Activated T-helper 17 cell treated with anti-CD3 and anti-CD28 coated beads, Interleukin-2, amount 50 U/mL, for 72 hours (primary cell): ENCODE measurements at regions not wholly inside any gene's neighbourhood (a gene's known extent, or its start where the extent isn't known, plus 50 kb on each side); places are given as distances from the start of the nearest gene placed in this dataset.

Experiments used
- ATAC-seq: fragments of 150-1000 bp; cut with Tn5 transposase; replicated peaks from 2 replicates; pipeline ENCODE4 v1.10.0; 2021; ENCODE audit warnings: mild to moderate bottlenecking, moderate library complexity
- H3K27ac Mint-ChIP-seq: one replicate; pipeline ENCODE4 v1.8.0; 2022; ENCODE audit warnings: mixed read lengths
- H3K27me3 Mint-ChIP-seq: one replicate; pipeline ENCODE4 v1.8.0; 2022; ENCODE audit warnings: mixed read lengths
- H3K36me3 Mint-ChIP-seq: one replicate; pipeline ENCODE4 v1.8.0; 2022; ENCODE audit warnings: low read depth, mild to moderate bottlenecking, mixed read lengths
- H3K4me1 Mint-ChIP-seq: one replicate; pipeline ENCODE4 v1.8.0; 2022; ENCODE audit warnings: mixed read lengths
- H3K4me3 Mint-ChIP-seq: one replicate; pipeline ENCODE4 v1.8.0; 2022; ENCODE audit warnings: mild to moderate bottlenecking, mixed read lengths
- H3K9me3 Mint-ChIP-seq: one replicate; pipeline ENCODE4 v1.8.0; 2022; ENCODE audit warnings: mixed read lengths

- H3K4me3 Mint-ChIP-seq: no peak overlapping the region
- ATAC-seq: no peak
- no peaks in the 10 kb centered on the region for H3K36me3 Mint-ChIP-seq
- H3K27ac Mint-ChIP-seq: no peak overlapping the region
- H3K27me3 Mint-ChIP-seq: peaks cover 23% of the 10 kb centered on the region
- H3K9me3 Mint-ChIP-seq: no peaks in the 10 kb centered on the region
- H3K4me1 Mint-ChIP-seq: no peaks in the 10 kb centered on the region
These were observed 214.5 kb downstream of the IRS1 start for GRCh38 chr2:226585130-226585561.

- peaks cover 23% of the 10 kb centered on the region for H3K27me3 Mint-ChIP-seq
- H3K36me3 Mint-ChIP-seq: no peaks in the 10 kb centered on the region
- H3K4me3 Mint-ChIP-seq: no peak overlapping the region
- H3K9me3 Mint-ChIP-seq: no peaks in the 10 kb centered on the region
- no peak overlapping the region for H3K27ac Mint-ChIP-seq
- no peaks in the 10 kb centered on the region for H3K4me1 Mint-ChIP-seq
- no peak for ATAC-seq
These were observed 215.0 kb downstream of the IRS1 start for GRCh38 chr2:226584518-226585055.

- H3K4me3 Mint-ChIP-seq: no peak overlapping the region
- H3K36me3 Mint-ChIP-seq: no peaks in the 10 kb centered on the region
- no peak overlapping the region for H3K27ac Mint-ChIP-seq
- ATAC-seq: no peak
- peaks cover 23% of the 10 kb centered on the region for H3K27me3 Mint-ChIP-seq
- H3K9me3 Mint-ChIP-seq: no peaks in the 10 kb centered on the region
- no peaks in the 10 kb centered on the region for H3K4me1 Mint-ChIP-seq
These were observed 215.9 kb downstream of the IRS1 start for GRCh38 chr2:226583715-226584114.

GRCh38 chr2:226581661-226582060 is 218.0 kb downstream of the IRS1 start:
- no peaks in the 10 kb centered on the region for H3K36me3 Mint-ChIP-seq
- peaks cover 23% of the 10 kb centered on the region for H3K27me3 Mint-ChIP-seq
- H3K4me3 Mint-ChIP-seq: no peak overlapping the region
- H3K9me3 Mint-ChIP-seq: no peaks in the 10 kb centered on the region
- no peak overlapping the region for H3K27ac Mint-ChIP-seq
- ATAC-seq: no peak
- no peaks in the 10 kb centered on the region for H3K4me1 Mint-ChIP-seq

GRCh38 chr2:226581004-226581403 is 218.6 kb downstream of the IRS1 start:
- ATAC-seq: no peak
- Mint-ChIP-seq H3K27ac (no peak overlapping the region), H3K9me3 (no peaks in the 10 kb centered on the region), H3K27me3 (peaks cover 23% of the 10 kb centered on the region), H3K4me3 (no peak overlapping the region), H3K4me1 (no peaks in the 10 kb centered on the region), H3K36me3 (no peaks in the 10 kb centered on the region)

GRCh38 chr2:226580403-226580802 is 219.2 kb downstream of the IRS1 start:
- no peak for ATAC-seq
- H3K4me1 Mint-ChIP-seq: no peaks in the 10 kb centered on the region
- no peak overlapping the region for H3K27ac Mint-ChIP-seq
- H3K36me3 Mint-ChIP-seq: no peaks in the 10 kb centered on the region
- peaks cover 23% of the 10 kb centered on the region for H3K27me3 Mint-ChIP-seq
- no peak overlapping the region for H3K4me3 Mint-ChIP-seq
- no peaks in the 10 kb centered on the region for H3K9me3 Mint-ChIP-seq

- Mint-ChIP-seq H3K4me1 (no peaks in the 10 kb centered on the region), H3K27me3 (peaks cover 20% of the 10 kb centered on the region), H3K27ac (no peak overlapping the region), H3K36me3 (no peaks in the 10 kb centered on the region), H3K4me3 (no peak overlapping the region), H3K9me3 (no peaks in the 10 kb centered on the region)
- peak; percentile 39 for ATAC-seq
These were observed 220.1 kb downstream of the IRS1 start for GRCh38 chr2:226579519-226579918.

- ATAC-seq: no peak
- Mint-ChIP-seq H3K9me3 (no peaks in the 10 kb centered on the region), H3K4me1 (no peaks in the 10 kb centered on the region), H3K27me3 (peaks cover 20% of the 10 kb centered on the region), H3K4me3 (no peak overlapping the region), H3K36me3 (no peaks in the 10 kb centered on the region), H3K27ac (no peak overlapping the region)
These were observed 220.7 kb downstream of the IRS1 start for GRCh38 chr2:226578879-226579278.

- H3K27me3 Mint-ChIP-seq: peaks cover 18% of the 10 kb centered on the region
- H3K9me3 Mint-ChIP-seq: no peaks in the 10 kb centered on the region
- H3K36me3 Mint-ChIP-seq: no peaks in the 10 kb centered on the region
- no peak overlapping the region for H3K4me3 Mint-ChIP-seq
- ATAC-seq: peak; percentile 28
- no peaks in the 10 kb centered on the region for H3K4me1 Mint-ChIP-seq
- no peak overlapping the region for H3K27ac Mint-ChIP-seq
These were observed 221.2 kb downstream of the IRS1 start for GRCh38 chr2:226578373-226578772.

- no peaks in the 10 kb centered on the region for H3K4me1 Mint-ChIP-seq
- H3K4me3 Mint-ChIP-seq: no peak overlapping the region
- peak; percentile 34 for ATAC-seq
These were observed 223.7 kb downstream of the IRS1 start for GRCh38 chr2:226575928-226576327.

GRCh38 chr2:226573158-226573557 is 226.5 kb downstream of the IRS1 start:
- H3K36me3 Mint-ChIP-seq: no peaks in the 10 kb centered on the region
- H3K27ac Mint-ChIP-seq: no peak overlapping the region
- H3K27me3 Mint-ChIP-seq: no peaks in the 10 kb centered on the region
- no peak overlapping the region for H3K4me3 Mint-ChIP-seq
- no peaks in the 10 kb centered on the region for H3K4me1 Mint-ChIP-seq
- no peak for ATAC-seq
- H3K9me3 Mint-ChIP-seq: no peaks in the 10 kb centered on the region

More at GRCh38 chr2:226575928-226576327, 223.7 kb downstream of the IRS1 start:
- Mint-ChIP-seq H3K27ac (no peak overlapping the region), H3K27me3 (no peaks in the 10 kb centered on the region), H3K36me3 (no peaks in the 10 kb centered on the region), H3K9me3 (no peaks in the 10 kb centered on the region)

- Mint-ChIP-seq H3K27ac (no peak overlapping the region), H3K4me1 (no peaks in the 10 kb centered on the region), H3K36me3 (no peaks in the 10 kb centered on the region), H3K4me3 (no peak overlapping the region), H3K27me3 (peaks cover 14% of the 10 kb centered on the region), H3K9me3 (peaks cover 4% of the 10 kb centered on the region)
- ATAC-seq: no peak
These were observed 235.0 kb downstream of the IRS1 start for GRCh38 chr2:226564667-226565066.

- H3K27me3 Mint-ChIP-seq: peaks cover 18% of the 10 kb centered on the region
- no peaks in the 10 kb centered on the region for H3K4me1 Mint-ChIP-seq
- no peak for ATAC-seq
- no peak overlapping the region for H3K4me3 Mint-ChIP-seq
- no peak overlapping the region for H3K27ac Mint-ChIP-seq
- H3K9me3 Mint-ChIP-seq: peaks cover 4% of the 10 kb centered on the region
- no peaks in the 10 kb centered on the region for H3K36me3 Mint-ChIP-seq
These were observed 237.7 kb downstream of the IRS1 start for GRCh38 chr2:226561962-226562361.

GRCh38 chr2:226560325-226560724 is 239.3 kb downstream of the IRS1 start:
- no peaks in the 10 kb centered on the region for H3K36me3 Mint-ChIP-seq
- H3K27me3 Mint-ChIP-seq: peaks cover 21% of the 10 kb centered on the region
- H3K4me3 Mint-ChIP-seq: no peak overlapping the region
- no peak for ATAC-seq
- no peaks in the 10 kb centered on the region for H3K4me1 Mint-ChIP-seq
- H3K27ac Mint-ChIP-seq: no peak overlapping the region
- H3K9me3 Mint-ChIP-seq: peaks cover 4% of the 10 kb centered on the region

GRCh38 chr2:226559536-226559935 is 240.1 kb downstream of the IRS1 start:
- no peak for ATAC-seq
- no peak overlapping the region for H3K4me3 Mint-ChIP-seq
- no peaks in the 10 kb centered on the region for H3K4me1 Mint-ChIP-seq
- peaks cover 20% of the 10 kb centered on the region for H3K27me3 Mint-ChIP-seq
- no peak overlapping the region for H3K27ac Mint-ChIP-seq
- no peaks in the 10 kb centered on the region for H3K36me3 Mint-ChIP-seq
- H3K9me3 Mint-ChIP-seq: peaks cover 4% of the 10 kb centered on the region

- Mint-ChIP-seq H3K27me3 (peaks cover 17% of the 10 kb centered on the region), H3K27ac (no peak overlapping the region)
- ATAC-seq: no peak
These were observed 241.2 kb downstream of the IRS1 start for GRCh38 chr2:226558418-226558817.

More at GRCh38 chr2:226558418-226558817, 241.2 kb downstream of the IRS1 start:
- Mint-ChIP-seq H3K9me3 (peaks cover 4% of the 10 kb centered on the region), H3K4me3 (no peak overlapping the region), H3K36me3 (no peaks in the 10 kb centered on the region), H3K4me1 (no peaks in the 10 kb centered on the region)
